SU-DHL-6 (cell line): ENCODE measurements at regions not wholly inside any gene's neighbourhood (a gene's known extent, or its start where the extent isn't known, plus 50 kb on each side); places are given as distances from the start of the nearest gene placed in this dataset.

Source experiments
- EZH2phosphoT487 ChIP-seq: fragments of 200-600 bp; sonication (generic), shearing (Covaris generic); conservative IDR thresholded peaks from 2 replicates; pipeline ENCODE4 v1.6.1; 2018; ENCODE audit warnings: mild to moderate bottlenecking, antibody characterized with exemption, low read length, moderate library complexity, mixed read lengths
- TF ChIP-seq, protein P1 (sequence below): fragments of 200-600 bp; sonication (generic); IDR thresholded peaks from one replicate; pipeline ENCODE4 v1.5.1; 2017; ENCODE audit warnings: antibody characterized with exemption, mild to moderate bottlenecking, low read length, moderate library complexity; ENCODE audit not compliant: insufficient read depth, poor library complexity, severe bottlenecking

- TF ChIP-seq, protein P1, sequence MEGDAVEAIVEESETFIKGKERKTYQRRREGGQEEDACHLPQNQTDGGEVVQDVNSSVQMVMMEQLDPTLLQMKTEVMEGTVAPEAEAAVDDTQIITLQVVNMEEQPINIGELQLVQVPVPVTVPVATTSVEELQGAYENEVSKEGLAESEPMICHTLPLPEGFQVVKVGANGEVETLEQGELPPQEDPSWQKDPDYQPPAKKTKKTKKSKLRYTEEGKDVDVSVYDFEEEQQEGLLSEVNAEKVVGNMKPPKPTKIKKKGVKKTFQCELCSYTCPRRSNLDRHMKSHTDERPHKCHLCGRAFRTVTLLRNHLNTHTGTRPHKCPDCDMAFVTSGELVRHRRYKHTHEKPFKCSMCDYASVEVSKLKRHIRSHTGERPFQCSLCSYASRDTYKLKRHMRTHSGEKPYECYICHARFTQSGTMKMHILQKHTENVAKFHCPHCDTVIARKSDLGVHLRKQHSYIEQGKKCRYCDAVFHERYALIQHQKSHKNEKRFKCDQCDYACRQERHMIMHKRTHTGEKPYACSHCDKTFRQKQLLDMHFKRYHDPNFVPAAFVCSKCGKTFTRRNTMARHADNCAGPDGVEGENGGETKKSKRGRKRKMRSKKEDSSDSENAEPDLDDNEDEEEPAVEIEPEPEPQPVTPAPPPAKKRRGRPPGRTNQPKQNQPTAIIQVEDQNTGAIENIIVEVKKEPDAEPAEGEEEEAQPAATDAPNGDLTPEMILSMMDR: no peak
- TF ChIP-seq EZH2phosphoT487: no peak
These were observed 389.1 kb downstream of the GRIN2B start for GRCh38 chr12:13592063-13592942.
